ENCODE measurements at regions not wholly inside any gene's neighbourhood (a gene's known extent, or its start where the extent isn't known, plus 50 kb on each side); places are given as distances from the start of the nearest gene placed in this dataset.

- no peak overlapping the region for H3K27ac ChIP-seq (ENCODE audit: low read depth, low read length)
These were observed 295.5 kb upstream of the KAZN start for GRCh38 chr1:14303011-14303410.

GRCh38 chr1:14304381-14304865, 294.1 kb upstream of the KAZN start:
- H3K27ac ChIP-seq (ENCODE audit: low read depth, low read length): no peak overlapping the region
- H3K36me3 ChIP-seq (ENCODE audit: control insufficient read depth in 5 of 5, insufficient read depth in 5 of 5, low read length in 5 of 5): no peaks in the 10 kb centered on the region
- H3K9me3 ChIP-seq (ENCODE audit: control insufficient read depth in 5 of 5, low read length in 5 of 5): no peaks in the 10 kb centered on the region
- no peaks in the 10 kb centered on the region for H3K27me3 ChIP-seq (ENCODE audit: control insufficient read depth in 5 of 5, insufficient read depth in 4 of 5, low read length in 5 of 5)
- no peak overlapping the region for H3K4me3 ChIP-seq (ENCODE audit: low read depth in 1 of 5, low read length in 5 of 5)
- no peak overlapping the region for H3K9ac ChIP-seq (ENCODE audit: low read length in 5 of 5)
- H3K4me1 ChIP-seq (ENCODE audit: control insufficient read depth in 5 of 5, insufficient read depth in 5 of 5, low read length in 5 of 5): peaks cover 0 to 20% (median 10%) of the 10 kb centered on the region in 5 donors

More at GRCh38 chr1:14303011-14303410, 295.5 kb upstream of the KAZN start:
- H3K9me3 ChIP-seq (ENCODE audit: control insufficient read depth in 5 of 5, low read length in 5 of 5): no peaks in the 10 kb centered on the region
- no peaks in the 10 kb centered on the region for H3K27me3 ChIP-seq (ENCODE audit: control insufficient read depth in 5 of 5, insufficient read depth in 4 of 5, low read length in 5 of 5)
- peaks cover 0 to 20% (median 10%) of the 10 kb centered on the region in 5 donors for H3K4me1 ChIP-seq (ENCODE audit: control insufficient read depth in 5 of 5, insufficient read depth in 5 of 5, low read length in 5 of 5)
- no peak overlapping the region for H3K9ac ChIP-seq (ENCODE audit: low read length in 5 of 5)
- no peaks in the 10 kb centered on the region for H3K36me3 ChIP-seq (ENCODE audit: control insufficient read depth in 5 of 5, insufficient read depth in 5 of 5, low read length in 5 of 5)
- H3K4me3 ChIP-seq (ENCODE audit: low read depth in 1 of 5, low read length in 5 of 5): no peak overlapping the region

- Histone ChIP-seq H3K9ac (ENCODE audit: low read length in 5 of 5) (no peak overlapping the region), H3K9me3 (ENCODE audit: control insufficient read depth in 5 of 5, low read length in 5 of 5) (peaks cover 0 to 3% (median 0%) of the 10 kb centered on the region in 5 donors), H3K27ac (ENCODE audit: low read depth, low read length) (no peak overlapping the region), H3K4me3 (ENCODE audit: low read depth in 1 of 5, low read length in 5 of 5) (no peak overlapping the region), H3K36me3 (ENCODE audit: control insufficient read depth in 5 of 5, insufficient read depth in 5 of 5, low read length in 5 of 5) (no peaks in the 10 kb centered on the region), H3K4me1 (ENCODE audit: control insufficient read depth in 5 of 5, insufficient read depth in 5 of 5, low read length in 5 of 5) (peaks cover 0 to 10% (median 5%) of the 10 kb centered on the region in 5 donors), H3K27me3 (ENCODE audit: control insufficient read depth in 5 of 5, insufficient read depth in 4 of 5, low read length in 5 of 5) (no peaks in the 10 kb centered on the region)
These were observed 290.0 kb upstream of the KAZN start for GRCh38 chr1:14308460-14308859.

GRCh38 chr1:14309984-14310383, 288.5 kb upstream of the KAZN start:
- no peaks in the 10 kb centered on the region for H3K27me3 ChIP-seq (ENCODE audit: control insufficient read depth in 5 of 5, insufficient read depth in 4 of 5, low read length in 5 of 5)
- no peak overlapping the region for H3K27ac ChIP-seq (ENCODE audit: low read depth, low read length)
- H3K4me3 ChIP-seq (ENCODE audit: low read depth in 1 of 5, low read length in 5 of 5): no peak overlapping the region
- H3K4me1 ChIP-seq (ENCODE audit: control insufficient read depth in 5 of 5, insufficient read depth in 5 of 5, low read length in 5 of 5): peaks cover 0 to 8% (median 1%) of the 10 kb centered on the region in 5 donors
- no peak overlapping the region for H3K9ac ChIP-seq (ENCODE audit: low read length in 5 of 5)
- H3K9me3 ChIP-seq (ENCODE audit: control insufficient read depth in 5 of 5, low read length in 5 of 5): peaks cover 0 to 3% (median 0%) of the 10 kb centered on the region in 5 donors
- no peaks in the 10 kb centered on the region for H3K36me3 ChIP-seq (ENCODE audit: control insufficient read depth in 5 of 5, insufficient read depth in 5 of 5, low read length in 5 of 5)

- Histone ChIP-seq H3K9me3 (ENCODE audit: control insufficient read depth in 5 of 5, low read length in 5 of 5) (peaks cover 0 to 3% (median 0%) of the 10 kb centered on the region in 5 donors), H3K9ac (ENCODE audit: low read length in 5 of 5) (no peak overlapping the region), H3K4me1 (ENCODE audit: control insufficient read depth in 5 of 5, insufficient read depth in 5 of 5, low read length in 5 of 5) (peaks cover 0 to 4% (median 0%) of the 10 kb centered on the region in 5 donors), H3K27me3 (ENCODE audit: control insufficient read depth in 5 of 5, insufficient read depth in 4 of 5, low read length in 5 of 5) (no peaks in the 10 kb centered on the region), H3K27ac (ENCODE audit: low read depth, low read length) (no peak overlapping the region), H3K4me3 (ENCODE audit: low read depth in 1 of 5, low read length in 5 of 5) (no peak overlapping the region), H3K36me3 (ENCODE audit: control insufficient read depth in 5 of 5, insufficient read depth in 5 of 5, low read length in 5 of 5) (no peaks in the 10 kb centered on the region)
These were observed 288.0 kb upstream of the KAZN start for GRCh38 chr1:14310476-14310875.

GRCh38 chr1:14313731-14314431, 284.6 kb upstream of the KAZN start:
- no peak overlapping the region for H3K27ac ChIP-seq (ENCODE audit: low read depth, low read length)
- H3K9me3 ChIP-seq (ENCODE audit: control insufficient read depth in 5 of 5, low read length in 5 of 5): peaks cover 0 to 3% (median 0%) of the 10 kb centered on the region in 5 donors
- no peaks in the 10 kb centered on the region for H3K36me3 ChIP-seq (ENCODE audit: control insufficient read depth in 5 of 5, insufficient read depth in 5 of 5, low read length in 5 of 5)
- no peak overlapping the region for H3K9ac ChIP-seq (ENCODE audit: low read length in 5 of 5)
- H3K4me3 ChIP-seq (ENCODE audit: low read depth in 1 of 5, low read length in 5 of 5): no peak overlapping the region
- no peaks in the 10 kb centered on the region for H3K27me3 ChIP-seq (ENCODE audit: control insufficient read depth in 5 of 5, insufficient read depth in 4 of 5, low read length in 5 of 5)
- H3K4me1 ChIP-seq (ENCODE audit: control insufficient read depth in 5 of 5, insufficient read depth in 5 of 5, low read length in 5 of 5): peaks cover 0 to 4% (median 0%) of the 10 kb centered on the region in 5 donors

- Histone ChIP-seq H3K27ac (ENCODE audit: low read depth, low read length) (no peak overlapping the region), H3K4me1 (ENCODE audit: control insufficient read depth in 5 of 5, insufficient read depth in 5 of 5, low read length in 5 of 5) (peaks cover 0 to 4% (median 0%) of the 10 kb centered on the region in 5 donors), H3K27me3 (ENCODE audit: control insufficient read depth in 5 of 5, insufficient read depth in 4 of 5, low read length in 5 of 5) (no peaks in the 10 kb centered on the region), H3K9me3 (ENCODE audit: control insufficient read depth in 5 of 5, low read length in 5 of 5) (no peaks in the 10 kb centered on the region), H3K4me3 (ENCODE audit: low read depth in 1 of 5, low read length in 5 of 5) (no peak overlapping the region), H3K36me3 (ENCODE audit: control insufficient read depth in 5 of 5, insufficient read depth in 5 of 5, low read length in 5 of 5) (no peaks in the 10 kb centered on the region), H3K9ac (ENCODE audit: low read length in 5 of 5) (no peak overlapping the region)
These were observed 279.7 kb upstream of the KAZN start for GRCh38 chr1:14318830-14319229.

GRCh38 chr1:14320518-14320917, 278.0 kb upstream of the KAZN start:
- Histone ChIP-seq H3K36me3 (ENCODE audit: control insufficient read depth in 5 of 5, insufficient read depth in 5 of 5, low read length in 5 of 5) (no peaks in the 10 kb centered on the region), H3K9me3 (ENCODE audit: control insufficient read depth in 5 of 5, low read length in 5 of 5) (no peaks in the 10 kb centered on the region), H3K27ac (ENCODE audit: low read depth, low read length) (no peak overlapping the region), H3K4me3 (ENCODE audit: low read depth in 1 of 5, low read length in 5 of 5) (no peak overlapping the region), H3K9ac (ENCODE audit: low read length in 5 of 5) (no peak overlapping the region), H3K4me1 (ENCODE audit: control insufficient read depth in 5 of 5, insufficient read depth in 5 of 5, low read length in 5 of 5) (peaks cover 0 to 3% (median 0%) of the 10 kb centered on the region in 5 donors), H3K27me3 (ENCODE audit: control insufficient read depth in 5 of 5, insufficient read depth in 4 of 5, low read length in 5 of 5) (no peaks in the 10 kb centered on the region)

- no peak overlapping the region for H3K4me3 ChIP-seq (ENCODE audit: low read depth in 1 of 5, low read length in 5 of 5)
- H3K27ac ChIP-seq (ENCODE audit: low read depth, low read length): no peak overlapping the region
- H3K9me3 ChIP-seq (ENCODE audit: control insufficient read depth in 5 of 5, low read length in 5 of 5): no peaks in the 10 kb centered on the region
- H3K27me3 ChIP-seq (ENCODE audit: control insufficient read depth in 5 of 5, insufficient read depth in 4 of 5, low read length in 5 of 5): no peaks in the 10 kb centered on the region
- no peaks in the 10 kb centered on the region for H3K36me3 ChIP-seq (ENCODE audit: control insufficient read depth in 5 of 5, insufficient read depth in 5 of 5, low read length in 5 of 5)
- no peak overlapping the region for H3K9ac ChIP-seq (ENCODE audit: low read length in 5 of 5)
- peaks cover 0 to 3% (median 0%) of the 10 kb centered on the region in 5 donors for H3K4me1 ChIP-seq (ENCODE audit: control insufficient read depth in 5 of 5, insufficient read depth in 5 of 5, low read length in 5 of 5)
These were observed 277.5 kb upstream of the KAZN start for GRCh38 chr1:14320986-14321385.

GRCh38 chr1:14321422-14321821, 277.1 kb upstream of the KAZN start:
- H3K36me3 ChIP-seq (ENCODE audit: control insufficient read depth in 5 of 5, insufficient read depth in 5 of 5, low read length in 5 of 5): no peaks in the 10 kb centered on the region
- H3K9ac ChIP-seq (ENCODE audit: low read length in 5 of 5): no peak overlapping the region
- H3K4me1 ChIP-seq (ENCODE audit: control insufficient read depth in 5 of 5, insufficient read depth in 5 of 5, low read length in 5 of 5): peaks cover 0 to 3% (median 0%) of the 10 kb centered on the region in 5 donors
- H3K4me3 ChIP-seq (ENCODE audit: low read depth in 1 of 5, low read length in 5 of 5): no peak overlapping the region
- H3K27ac ChIP-seq (ENCODE audit: low read depth, low read length): no peak overlapping the region
- no peaks in the 10 kb centered on the region for H3K9me3 ChIP-seq (ENCODE audit: control insufficient read depth in 5 of 5, low read length in 5 of 5)
- H3K27me3 ChIP-seq (ENCODE audit: control insufficient read depth in 5 of 5, insufficient read depth in 4 of 5, low read length in 5 of 5): no peaks in the 10 kb centered on the region
